ENCODE measurements at regions not wholly inside any gene's neighbourhood (a gene's known extent, or its start where the extent isn't known, plus 50 kb on each side); places are given as distances from the start of the nearest gene placed in this dataset.
"Not testable (repeated sequence)": the region's sequence is repeated elsewhere in the genome, so short reads cannot be mapped to it uniquely, and the experiment has no call there.

DNA sequence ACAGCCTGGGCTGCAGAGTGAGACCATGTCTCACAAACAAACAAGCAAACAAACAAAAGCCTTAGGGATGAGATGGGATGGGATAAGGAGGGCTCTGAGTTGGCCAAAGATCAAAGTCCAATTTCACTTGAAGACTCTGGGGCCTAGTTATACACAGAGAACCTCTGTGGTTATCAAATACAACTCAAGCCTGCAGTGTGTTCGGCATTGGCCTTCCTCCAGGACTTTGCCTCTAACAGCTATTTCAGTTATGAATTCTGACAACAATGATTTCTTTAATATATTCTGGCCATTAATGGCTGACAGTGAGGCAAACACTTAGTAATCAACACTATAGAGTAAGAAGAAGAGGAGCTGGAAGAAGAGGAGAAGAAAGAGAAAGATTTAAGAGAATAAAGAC is 171.1 kb downstream of the PDGFRA start:
- no peak overlapping the region for H3K4me3 ChIP-seq (ENCODE audit: low read depth, low read length)
- POLR2A ChIA-PET: no interaction called here
- TF ChIP-seq, protein P1, sequence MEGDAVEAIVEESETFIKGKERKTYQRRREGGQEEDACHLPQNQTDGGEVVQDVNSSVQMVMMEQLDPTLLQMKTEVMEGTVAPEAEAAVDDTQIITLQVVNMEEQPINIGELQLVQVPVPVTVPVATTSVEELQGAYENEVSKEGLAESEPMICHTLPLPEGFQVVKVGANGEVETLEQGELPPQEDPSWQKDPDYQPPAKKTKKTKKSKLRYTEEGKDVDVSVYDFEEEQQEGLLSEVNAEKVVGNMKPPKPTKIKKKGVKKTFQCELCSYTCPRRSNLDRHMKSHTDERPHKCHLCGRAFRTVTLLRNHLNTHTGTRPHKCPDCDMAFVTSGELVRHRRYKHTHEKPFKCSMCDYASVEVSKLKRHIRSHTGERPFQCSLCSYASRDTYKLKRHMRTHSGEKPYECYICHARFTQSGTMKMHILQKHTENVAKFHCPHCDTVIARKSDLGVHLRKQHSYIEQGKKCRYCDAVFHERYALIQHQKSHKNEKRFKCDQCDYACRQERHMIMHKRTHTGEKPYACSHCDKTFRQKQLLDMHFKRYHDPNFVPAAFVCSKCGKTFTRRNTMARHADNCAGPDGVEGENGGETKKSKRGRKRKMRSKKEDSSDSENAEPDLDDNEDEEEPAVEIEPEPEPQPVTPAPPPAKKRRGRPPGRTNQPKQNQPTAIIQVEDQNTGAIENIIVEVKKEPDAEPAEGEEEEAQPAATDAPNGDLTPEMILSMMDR (IDR thresholded peaks at IDR 0.05; ENCODE audit: insufficient read depth, low read length, missing control alignments): no peak
- no peak for DNase-seq (ENCODE audit: low read depth, low spot score)
- CTCF ChIA-PET: interaction anchor here (0.9 kb wide), 1 partner anchor 35 kb away, joined by 3 read pairs; no protein-coding TSS in a partner anchor

DNA sequence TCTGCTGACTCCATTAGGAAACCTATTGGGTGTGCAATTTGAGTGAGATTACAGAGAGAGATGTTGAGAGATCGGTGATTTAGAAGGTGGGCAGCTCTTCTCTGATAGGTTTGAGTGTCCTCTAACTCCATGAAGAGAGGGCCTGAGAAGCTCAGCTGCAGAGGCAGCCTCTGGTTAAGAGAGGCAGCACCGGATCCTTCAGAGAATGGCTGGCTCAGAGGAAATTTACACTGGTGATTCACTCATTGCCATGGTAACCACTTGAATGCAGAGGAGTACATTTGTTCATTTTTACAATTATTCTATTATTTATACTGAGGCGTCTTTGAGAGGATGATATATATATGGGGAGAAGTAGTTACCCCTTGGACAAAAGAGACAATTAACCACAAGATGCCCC is 171.7 kb downstream of the PDGFRA start:
- CTCF ChIA-PET: interaction anchor here (0.9 kb wide), 1 partner anchor 36 kb away, joined by 3 read pairs; no protein-coding TSS in a partner anchor
- POLR2A ChIA-PET: no interaction called here
- H3K4me3 ChIP-seq (ENCODE audit: low read depth, low read length): no peak overlapping the region
- DNase-seq (ENCODE audit: low read depth, low spot score): no peak
- TF ChIP-seq, protein P1 (IDR thresholded peaks at IDR 0.05; ENCODE audit: insufficient read depth, low read length, missing control alignments): no peak

DNA sequence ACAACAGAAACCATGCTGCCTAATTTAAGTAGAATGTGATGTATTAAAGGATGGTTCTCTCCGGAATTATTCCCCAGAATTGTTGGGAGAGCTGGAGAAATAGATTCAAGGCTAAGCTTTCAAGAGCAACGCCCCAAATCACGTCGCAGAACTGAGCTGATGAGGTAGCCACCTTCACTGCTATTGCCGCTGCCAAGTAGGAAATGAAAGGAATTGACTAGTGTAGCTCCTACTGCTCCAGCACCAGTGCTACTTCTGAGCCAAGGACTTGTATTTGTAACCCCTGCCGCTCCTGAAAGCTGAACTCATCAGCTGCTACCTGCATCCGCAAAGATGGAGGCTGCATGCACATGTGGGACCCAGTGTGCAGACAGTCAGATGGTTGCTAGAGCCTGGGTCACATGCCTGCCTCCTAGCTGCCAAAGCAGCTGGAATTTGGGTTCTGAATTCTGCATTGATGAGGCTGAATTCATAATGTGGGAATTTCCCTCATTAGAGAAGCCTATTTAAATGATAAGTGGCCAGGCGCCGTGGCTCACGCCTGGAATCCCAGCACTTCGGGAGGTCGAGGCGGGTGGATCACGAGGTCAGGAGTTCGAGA is 173.9 kb downstream of the PDGFRA start:
- no peak overlapping the region for H3K4me3 ChIP-seq (ENCODE audit: low read depth, low read length)
- no peak for DNase-seq (ENCODE audit: low read depth, low spot score)
- TF ChIP-seq, protein P1 (IDR thresholded peaks at IDR 0.05; ENCODE audit: insufficient read depth, low read length, missing control alignments): no peak
- POLR2A ChIA-PET: no interaction called here
- CTCF ChIA-PET: interaction anchor here (0.8 to 1.0 kb wide), 2 partner anchors 18 to 37 kb away, joined by 3 to 4 read pairs; no protein-coding TSS in a partner anchor

DNA sequence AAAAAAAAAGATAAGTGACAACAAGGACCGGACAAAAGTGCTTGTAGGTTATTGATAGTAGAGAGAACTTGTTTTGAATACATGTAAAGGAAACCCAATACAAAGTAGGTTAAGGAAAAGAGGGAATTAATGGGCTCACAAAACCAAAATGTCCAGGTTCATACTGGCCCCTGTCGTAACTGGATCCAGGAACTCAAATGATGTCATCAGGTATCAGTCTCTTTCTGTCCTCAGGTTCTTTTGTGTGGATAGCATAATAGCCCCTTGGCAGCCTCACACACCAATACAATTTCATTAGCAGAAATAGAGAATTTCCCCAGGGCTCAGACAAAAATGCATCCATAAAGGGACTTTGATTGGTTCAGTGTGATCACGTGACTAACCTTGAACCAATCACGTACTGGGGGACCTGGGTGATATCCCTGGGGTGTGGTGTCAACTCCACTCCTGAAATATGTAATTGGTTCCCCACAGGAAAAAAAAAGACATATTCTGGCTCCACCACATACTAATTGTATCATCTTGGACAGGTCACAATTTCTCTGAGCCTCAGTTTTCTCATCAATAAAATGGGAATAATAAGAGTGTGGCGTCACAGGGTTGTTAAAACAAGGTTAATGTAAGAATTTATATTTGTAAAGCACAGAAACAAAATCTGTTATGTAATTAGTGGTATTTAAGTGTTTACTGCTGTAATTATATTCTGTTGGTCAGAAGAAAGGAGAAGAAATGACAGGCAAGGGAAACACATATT is 174.8 kb downstream of the PDGFRA start:
- TF ChIP-seq, protein P1 (IDR thresholded peaks at IDR 0.05; ENCODE audit: insufficient read depth, low read length, missing control alignments): no peak
- H3K4me3 ChIP-seq (ENCODE audit: low read depth, low read length): no peak overlapping the region
- ChIA-PET POLR2A (no interaction called here), CTCF (no interaction called here)
- DNase-seq (ENCODE audit: low read depth, low spot score): no peak

DNA sequence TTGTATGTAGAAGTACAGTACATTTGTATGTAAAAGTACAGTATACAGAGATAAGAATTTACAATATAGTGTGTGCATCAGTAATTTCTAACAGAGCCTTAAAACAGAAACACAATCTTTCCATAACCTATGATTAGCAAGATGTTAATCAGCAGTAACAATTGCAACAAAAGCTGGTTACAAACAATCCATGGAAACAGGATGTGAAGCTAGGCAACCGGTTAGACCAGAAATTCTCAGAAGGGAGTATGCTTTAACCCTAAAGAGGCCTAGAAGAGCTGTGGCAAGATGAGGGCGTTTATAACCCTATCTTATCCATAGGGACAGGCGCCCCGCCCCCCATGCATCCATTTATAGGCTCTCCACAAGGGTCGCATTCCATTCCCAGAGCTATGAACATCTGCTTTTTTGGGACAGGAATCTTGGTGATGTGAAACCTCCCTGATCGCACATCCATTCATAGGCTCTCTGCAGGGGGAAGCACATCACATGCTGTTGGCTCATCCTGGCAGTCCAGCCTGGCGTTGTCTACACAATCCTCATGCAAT is 180.3 kb downstream of the PDGFRA start:
- POLR2A ChIA-PET; H3K4me3 ChIP-seq (ENCODE audit: low read depth, low read length); DNase-seq (ENCODE audit: low read depth, low spot score); CTCF ChIA-PET: not testable (repeated sequence)

DNA sequence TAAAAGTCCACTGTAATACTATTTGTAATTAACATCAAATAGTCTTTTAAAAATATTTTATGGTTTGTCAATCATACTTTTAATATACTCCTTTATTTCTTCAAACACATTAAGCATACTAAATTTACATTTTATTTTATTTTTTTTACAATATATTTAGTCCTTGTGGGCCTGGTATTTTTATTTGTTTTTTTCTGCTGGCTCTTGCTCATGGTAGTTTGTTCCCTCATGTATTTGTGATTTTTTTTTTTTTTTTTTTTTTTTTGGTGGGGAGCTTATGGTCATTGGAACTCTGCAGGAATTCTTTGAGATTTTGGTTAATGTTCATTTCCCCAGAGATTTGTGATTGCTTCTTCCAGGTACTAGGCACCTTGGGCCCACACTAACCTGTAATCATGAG is 185.5 kb downstream of the PDGFRA start:
- TF ChIP-seq, protein P1 (IDR thresholded peaks at IDR 0.05; ENCODE audit: insufficient read depth, low read length, missing control alignments): no peak
- CTCF ChIA-PET: interaction anchor here (1.5 kb wide), 1 partner anchor 21 kb away, joined by 3 read pairs; no protein-coding TSS in a partner anchor
- POLR2A ChIA-PET: no interaction called here
- no peak overlapping the region for H3K4me3 ChIP-seq (ENCODE audit: low read depth, low read length)
- DNase-seq (ENCODE audit: low read depth, low spot score): no peak

Measured in AG04449 (cell line).